Natural killer cell treated with Interleukin-12 subunit alpha and Interleukin-12 subunit beta and Interleukin-15 and Interleukin-18, amount 100 ng/mL, for 72 hours (primary cell): ENCODE measurements at regions not wholly inside any gene's neighbourhood (a gene's known extent, or its start where the extent isn't known, plus 50 kb on each side); places are given as distances from the start of the nearest gene placed in this dataset.

Experiments
- ATAC-seq, 2 donors: fragments of 150-1000 bp; cut with Tn5 transposase in 1 of 2; sonication (Bioruptor Pico), chemical (Tn5 transposase) in 1 of 2; 2 replicates each; pipeline ENCODE4 v1.10.0; 2021
- DNase-seq: peaks from one replicate; pipeline ENCODE4 v3.0.0; 2022; ENCODE audit warnings: low spot score
- H3K27ac Mint-ChIP-seq, 2 donors: 1 replicate in 1 of 2; 2 replicates in 1 of 2; pipeline ENCODE4 v1.8.0; 2022; ENCODE audit warnings: mixed read lengths in 2 of 2, mild to moderate bottlenecking in 1 of 2, moderate library complexity in 1 of 2
- H3K27me3 Mint-ChIP-seq, 2 donors: 1 replicate in 1 of 2; 2 replicates in 1 of 2; pipeline ENCODE4 v1.8.0; 2022; ENCODE audit warnings: mixed read lengths in 2 of 2
- H3K36me3 Mint-ChIP-seq: one replicate; pipeline ENCODE4 v1.8.0; 2022; ENCODE audit warnings: mixed read lengths
- H3K4me1 Mint-ChIP-seq, 2 donors: 1 replicate in 1 of 2; 2 replicates in 1 of 2; pipeline ENCODE4 v1.8.0; 2022; ENCODE audit warnings: low read depth in 2 of 2, mixed read lengths in 2 of 2, mild to moderate bottlenecking in 1 of 2
- H3K4me3 Mint-ChIP-seq: one replicate; pipeline ENCODE4 v1.8.0; 2022; ENCODE audit warnings: mixed read lengths
- H3K9me3 Mint-ChIP-seq: 2 replicates; pipeline ENCODE4 v1.8.0; 2022; ENCODE audit warnings: mixed read lengths

- Mint-ChIP-seq H3K4me3 (no peak overlapping the region), H3K27me3 (peaks cover 9 to 18% of the 10 kb centered on the region in 2 donors), H3K4me1 (no peaks in the 10 kb centered on the region), H3K9me3 (no peaks in the 10 kb centered on the region), H3K36me3 (no peaks in the 10 kb centered on the region), H3K27ac (no peak overlapping the region)
- DNase-seq (no peak), ATAC-seq (no peak)
Measured at GRCh38 chr18:70422391-70422965, 133.6 kb downstream of the SOCS6 start.

- Mint-ChIP-seq H3K4me1 (no peaks in the 10 kb centered on the region), H3K27me3 (peaks cover 9 to 18% of the 10 kb centered on the region in 2 donors), H3K36me3 (no peaks in the 10 kb centered on the region)
Measured at GRCh38 chr18:70421471-70422390, 132.9 kb downstream of the SOCS6 start.

GRCh38 chr18:70420146-70420898 is 131.5 kb downstream of the SOCS6 start:
- Mint-ChIP-seq H3K4me1 (no peaks in the 10 kb centered on the region), H3K36me3 (no peaks in the 10 kb centered on the region), H3K27me3 (peaks cover 12 to 18% of the 10 kb centered on the region in 2 donors), H3K27ac (no peak overlapping the region), H3K9me3 (no peaks in the 10 kb centered on the region), H3K4me3 (no peak overlapping the region)
- DNase-seq (no peak), ATAC-seq (no peak)

More at GRCh38 chr18:70421471-70422390, 132.9 kb downstream of the SOCS6 start:
- no peak overlapping the region for H3K4me3 Mint-ChIP-seq
- no peak for ATAC-seq
- H3K9me3 Mint-ChIP-seq, result no peaks in the 10 kb centered on the region
- no peak for DNase-seq
- H3K27ac Mint-ChIP-seq, result no peak overlapping the region

- Mint-ChIP-seq H3K27ac (no peak overlapping the region), H3K4me1 (no peaks in the 10 kb centered on the region), H3K9me3 (no peaks in the 10 kb centered on the region), H3K36me3 (no peaks in the 10 kb centered on the region), H3K4me3 (no peak overlapping the region), H3K27me3 (peaks cover 12 to 18% of the 10 kb centered on the region in 2 donors)
- DNase-seq, result no peak
- ATAC-seq, result no peak
Measured at GRCh38 chr18:70419526-70419925, 130.7 kb downstream of the SOCS6 start.

- Mint-ChIP-seq H3K36me3 (no peaks in the 10 kb centered on the region), H3K27ac (no peak overlapping the region), H3K27me3 (peaks cover 12 to 18% of the 10 kb centered on the region in 2 donors), H3K4me3 (no peak overlapping the region), H3K9me3 (no peaks in the 10 kb centered on the region), H3K4me1 (no peaks in the 10 kb centered on the region)
- peak in 1 of 2 donors; percentile 44 for ATAC-seq
- DNase-seq, result no peak
Measured at GRCh38 chr18:70418546-70419311, 129.9 kb downstream of the SOCS6 start.

- Mint-ChIP-seq H3K9me3 (no peaks in the 10 kb centered on the region), H3K27ac (no peak overlapping the region), H3K4me1 (no peaks in the 10 kb centered on the region), H3K4me3 (no peak overlapping the region), H3K27me3 (peaks cover 13% of the 10 kb centered on the region in 2 donors), H3K36me3 (no peaks in the 10 kb centered on the region)
- DNase-seq (no peak), ATAC-seq (no peak)
Measured at GRCh38 chr18:70417847-70418246, 129.0 kb downstream of the SOCS6 start.

- no peak overlapping the region for H3K4me3 Mint-ChIP-seq
- no peaks in the 10 kb centered on the region for H3K9me3 Mint-ChIP-seq
- no peak overlapping the region for H3K27ac Mint-ChIP-seq
- H3K36me3 Mint-ChIP-seq, result no peaks in the 10 kb centered on the region
- ATAC-seq (no peak), DNase-seq (no peak)
- no peaks in the 10 kb centered on the region for H3K4me1 Mint-ChIP-seq
- peaks cover 2 to 14% of the 10 kb centered on the region in 2 donors for H3K27me3 Mint-ChIP-seq
Measured at GRCh38 chr18:70416496-70416895, 127.7 kb downstream of the SOCS6 start.

- Mint-ChIP-seq H3K27ac (no peak overlapping the region), H3K4me1 (no peaks in the 10 kb centered on the region), H3K27me3 (peaks cover 0 to 14% of the 10 kb centered on the region in 2 donors), H3K9me3 (no peaks in the 10 kb centered on the region), H3K36me3 (no peaks in the 10 kb centered on the region), H3K4me3 (no peak overlapping the region)
- ATAC-seq (peak in 1 of 2 donors; percentile 20), DNase-seq (no peak)
Measured at GRCh38 chr18:70415823-70416488, 127.1 kb downstream of the SOCS6 start.

GRCh38 chr18:70414315-70414900 is 125.6 kb downstream of the SOCS6 start:
- DNase-seq (no peak), ATAC-seq (no peak)
- H3K27me3 Mint-ChIP-seq, result peaks cover 0 to 14% of the 10 kb centered on the region in 2 donors
- H3K9me3 Mint-ChIP-seq, result no peaks in the 10 kb centered on the region
- no peak overlapping the region for H3K27ac Mint-ChIP-seq
- no peak overlapping the region for H3K4me3 Mint-ChIP-seq
- no peaks in the 10 kb centered on the region for H3K4me1 Mint-ChIP-seq
- H3K36me3 Mint-ChIP-seq, result no peaks in the 10 kb centered on the region

- peaks cover 0 to 8% of the 10 kb centered on the region in 2 donors for H3K27me3 Mint-ChIP-seq
- no peaks in the 10 kb centered on the region for H3K4me1 Mint-ChIP-seq
- no peak overlapping the region for H3K27ac Mint-ChIP-seq
- DNase-seq, result no peak
- no peak overlapping the region for H3K4me3 Mint-ChIP-seq
- ATAC-seq, result no peak
- H3K9me3 Mint-ChIP-seq, result no peaks in the 10 kb centered on the region
- no peaks in the 10 kb centered on the region for H3K36me3 Mint-ChIP-seq
Measured at GRCh38 chr18:70413455-70413854, 124.6 kb downstream of the SOCS6 start.

- Mint-ChIP-seq H3K4me1 (no peaks in the 10 kb centered on the region), H3K9me3 (no peaks in the 10 kb centered on the region), H3K27ac (no peak overlapping the region), H3K27me3 (peaks cover 0 to 8% of the 10 kb centered on the region in 2 donors), H3K36me3 (no peaks in the 10 kb centered on the region), H3K4me3 (no peak overlapping the region)
- ATAC-seq, result no peak
- no peak for DNase-seq
Measured at GRCh38 chr18:70411876-70412435, 123.1 kb downstream of the SOCS6 start.

- DNase-seq (no peak), ATAC-seq (no peak)
- Mint-ChIP-seq H3K4me3 (no peak overlapping the region), H3K27me3 (peaks cover 0 to 8% of the 10 kb centered on the region in 2 donors), H3K9me3 (no peaks in the 10 kb centered on the region), H3K27ac (no peak overlapping the region), H3K36me3 (no peaks in the 10 kb centered on the region), H3K4me1 (no peaks in the 10 kb centered on the region)
Measured at GRCh38 chr18:70411307-70411706, 122.5 kb downstream of the SOCS6 start.
